NCI-H2107 (cell line): ENCODE measurements at regions not wholly inside any gene's neighbourhood (a gene's known extent, or its start where the extent isn't known, plus 50 kb on each side); places are given as distances from the start of the nearest gene placed in this dataset.
"Not testable (repeated sequence)": the region's sequence is repeated elsewhere in the genome, so short reads cannot be mapped to it uniquely, and the experiment has no call there.

Source experiments
- DNase-seq: peaks from one replicate; lab custom pipeline; 2025; lab: John Stamatoyannopoulos, UW

- no peak for DNase-seq
Measured at GRCh38 chr5:12883395-12883794, 979.1 kb upstream of the CTNND2 start.

- DNase-seq = no peak
Measured at GRCh38 chr5:12876541-12877298, 972.5 kb upstream of the CTNND2 start.

DNA sequence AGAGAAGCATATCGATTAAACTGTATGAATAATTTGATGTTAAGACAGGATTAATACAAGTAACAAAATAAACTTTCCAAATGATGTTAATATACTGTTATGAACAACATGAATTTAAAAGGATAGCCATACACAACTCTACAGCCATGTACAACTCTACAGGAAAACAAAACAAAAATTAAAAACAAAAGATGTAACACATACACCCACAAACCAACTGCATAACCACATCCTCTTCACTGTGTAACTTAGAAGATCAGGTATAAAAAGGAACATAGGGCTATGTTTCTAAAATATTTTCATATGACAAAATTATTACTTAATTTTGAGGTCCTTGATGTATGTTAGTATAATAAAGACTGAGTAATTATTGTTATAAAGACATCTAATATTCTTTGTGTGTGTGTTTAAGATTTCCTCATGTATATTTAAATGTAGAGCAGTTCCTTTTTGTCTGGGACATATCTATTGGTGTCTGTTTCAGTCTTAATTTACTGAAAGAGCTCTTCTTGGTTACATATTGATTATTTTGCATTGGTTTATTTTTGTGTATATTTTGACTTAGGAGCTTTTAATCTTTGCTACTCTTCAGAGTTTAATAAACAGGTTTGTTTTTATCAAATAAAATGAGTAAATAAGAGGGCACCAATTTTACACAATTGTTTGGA lies 966.8 kb upstream of the CTNND2 start:
- no peak for DNase-seq

- no peak for DNase-seq
Measured at GRCh38 chr5:12865529-12865928, 961.3 kb upstream of the CTNND2 start.

GRCh38 chr5:12861886-12862654 lies 957.8 kb upstream of the CTNND2 start:
- no peak for DNase-seq

GRCh38 chr5:12856105-12856504 lies 951.9 kb upstream of the CTNND2 start:
- DNase-seq = not testable (repeated sequence)

DNA sequence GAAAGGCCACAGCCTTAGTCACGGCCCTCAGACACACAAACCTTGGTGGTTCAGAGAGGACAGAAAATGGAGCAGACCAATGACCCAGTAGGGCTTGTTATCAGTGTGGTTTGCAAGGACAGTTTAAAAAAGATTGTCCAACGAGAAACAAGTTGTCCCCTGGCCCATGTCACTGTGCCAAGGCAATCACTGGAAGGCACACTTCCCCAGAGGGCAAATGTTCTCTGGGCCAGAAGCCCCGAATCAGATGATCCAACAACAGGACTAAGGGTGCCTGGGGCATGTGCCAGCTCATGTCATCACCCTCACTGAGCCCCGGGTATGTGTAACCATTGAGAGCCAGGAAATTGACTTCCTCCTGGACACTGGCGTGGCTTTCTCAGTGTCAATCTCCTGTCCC lies 950.1 kb upstream of the CTNND2 start:
- DNase-seq = no peak

DNA sequence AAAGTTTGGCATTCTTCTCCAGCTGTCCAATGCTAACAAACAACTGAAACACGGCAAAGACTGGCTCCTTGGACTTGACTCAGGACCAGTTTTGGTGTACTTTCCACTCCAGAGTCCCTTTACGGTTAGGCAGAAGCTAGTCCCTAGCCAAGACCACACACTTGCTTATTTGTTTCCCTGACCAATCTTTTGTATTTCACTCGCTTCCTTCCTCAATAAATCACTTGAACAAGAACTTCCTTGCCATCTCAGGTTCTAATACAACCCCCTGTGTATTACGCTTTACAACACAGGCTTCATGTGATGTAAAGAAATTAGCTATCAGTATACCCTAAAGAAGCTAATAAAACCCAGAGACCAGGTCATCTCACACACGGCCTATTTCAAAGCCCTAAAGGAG lies 947.5 kb upstream of the CTNND2 start:
- no peak for DNase-seq

DNA sequence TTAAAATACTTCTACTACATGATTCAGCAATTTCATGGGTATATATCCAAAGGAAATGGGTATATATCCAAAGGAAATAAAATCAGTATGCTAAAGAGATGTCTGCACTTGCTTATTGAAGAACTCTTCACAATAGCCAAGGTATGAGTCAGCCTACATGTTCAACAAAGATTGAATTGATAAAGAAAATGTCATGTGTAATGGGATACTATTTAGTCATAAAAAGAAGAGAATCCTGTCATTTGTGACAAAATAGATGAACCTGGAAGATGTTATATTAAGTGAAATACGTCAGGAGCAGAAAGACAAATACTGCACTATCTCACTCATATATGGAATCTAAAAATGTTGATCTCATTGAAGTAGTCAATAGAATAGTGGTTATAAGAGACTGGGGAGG lies 944.5 kb upstream of the CTNND2 start:
- DNase-seq = no peak

DNA sequence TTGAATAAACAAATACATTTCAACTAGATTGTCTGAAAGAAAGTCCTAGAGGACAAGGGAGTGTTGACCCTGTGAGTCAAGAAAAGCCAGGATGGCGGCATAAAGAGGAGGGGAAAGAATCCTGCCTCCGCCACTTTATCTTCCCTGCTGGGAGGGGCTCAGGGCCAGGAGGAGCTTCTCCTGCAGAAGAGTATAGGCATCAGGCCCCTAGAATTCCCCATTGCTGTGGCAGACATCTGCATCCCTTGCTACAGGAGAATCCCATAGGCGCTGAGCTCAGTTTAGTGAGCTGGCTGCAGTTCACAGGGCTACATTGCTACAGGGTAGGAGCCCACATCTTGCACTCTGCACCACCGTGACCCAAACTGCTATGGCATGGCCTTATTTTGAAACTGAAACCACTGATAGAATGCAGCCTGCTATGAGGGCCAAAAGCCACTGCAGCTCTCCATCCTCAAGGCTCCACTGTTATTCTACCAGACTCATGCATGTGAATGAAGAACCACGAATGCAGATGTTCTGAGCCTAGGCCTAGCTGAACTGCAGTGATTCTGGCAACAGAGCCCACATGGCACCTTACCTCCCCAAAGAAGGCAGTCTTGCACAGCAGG lies 941.4 kb upstream of the CTNND2 start:
- DNase-seq = no peak

DNA sequence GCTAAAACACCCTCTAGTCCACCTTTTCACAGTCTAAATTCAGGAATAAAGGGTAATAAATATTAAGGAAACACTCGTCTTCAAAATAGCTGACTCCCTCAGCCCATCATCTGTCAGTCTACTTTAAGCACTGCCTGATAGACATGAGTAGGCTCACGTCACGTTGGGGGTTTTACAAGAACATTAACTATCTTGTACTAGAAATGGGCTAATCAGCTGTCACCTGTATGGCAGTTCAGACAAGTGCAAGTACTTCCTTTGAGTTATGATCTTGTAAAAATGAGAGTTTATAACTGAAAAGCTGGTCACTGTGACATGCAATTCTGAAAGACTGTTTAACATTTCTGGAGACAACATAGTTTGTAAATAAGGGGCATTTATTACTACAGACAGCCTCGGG lies 936.7 kb upstream of the CTNND2 start:
- no peak for DNase-seq

GRCh38 chr5:12837592-12837991 lies 933.3 kb upstream of the CTNND2 start:
- no peak for DNase-seq

DNA sequence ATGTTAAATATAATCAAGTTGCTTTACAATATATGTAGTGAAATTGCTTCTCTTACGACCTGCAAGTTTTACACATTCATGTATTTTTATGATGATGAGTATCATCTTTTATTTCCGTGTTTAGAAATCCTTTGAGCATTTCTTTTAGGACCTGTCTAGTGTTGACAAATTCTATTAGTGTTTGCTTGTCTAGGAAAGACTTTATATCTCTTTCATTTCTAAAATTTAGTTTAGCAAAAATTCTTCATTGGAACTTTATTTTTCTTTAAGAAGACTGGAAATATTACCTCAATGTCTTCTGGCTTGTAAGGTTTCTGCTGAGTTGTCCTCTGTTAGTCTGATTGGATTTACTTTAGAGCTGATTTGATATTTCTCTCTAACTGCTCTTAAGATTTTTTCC lies 920.9 kb upstream of the CTNND2 start:
- DNase-seq = no peak

- DNase-seq = no peak
Measured at GRCh38 chr5:12805165-12805698, 901.0 kb upstream of the CTNND2 start.

DNA sequence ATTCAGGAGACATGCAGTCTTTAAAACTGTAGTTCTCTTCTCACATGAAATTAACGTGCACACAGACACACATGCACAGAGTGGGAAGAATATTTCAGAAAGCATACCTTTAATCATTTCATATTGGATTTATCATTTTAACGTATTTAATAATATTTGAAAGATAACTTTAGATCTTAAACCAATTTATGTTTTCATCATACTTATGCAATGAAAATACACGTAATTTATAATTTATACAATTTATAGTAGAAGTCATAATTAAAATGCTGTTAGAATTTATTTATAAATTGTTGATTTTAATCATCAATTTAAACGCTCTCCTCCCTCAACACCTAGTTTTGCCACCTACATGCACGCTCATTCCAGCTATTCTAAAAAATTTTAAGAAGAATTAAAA lies 894.9 kb upstream of the CTNND2 start:
- DNase-seq = no peak

DNA sequence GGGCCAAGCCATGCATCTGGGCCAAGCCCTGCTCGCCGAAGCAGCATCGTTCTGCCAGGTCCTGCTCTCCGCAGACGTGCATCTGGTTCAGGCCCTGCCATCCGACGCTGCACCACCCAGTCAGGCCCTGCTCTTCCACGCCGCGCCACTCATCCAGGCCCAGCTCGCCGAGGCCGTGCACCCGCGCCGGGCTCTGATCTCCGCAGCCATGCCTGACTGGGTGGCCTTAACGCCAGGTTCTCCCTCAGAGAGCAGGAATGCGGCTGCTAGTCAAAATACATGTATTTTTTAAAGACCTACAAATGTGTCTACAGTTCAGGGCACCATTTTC lies 891.1 kb upstream of the CTNND2 start:
- no peak for DNase-seq

DNA sequence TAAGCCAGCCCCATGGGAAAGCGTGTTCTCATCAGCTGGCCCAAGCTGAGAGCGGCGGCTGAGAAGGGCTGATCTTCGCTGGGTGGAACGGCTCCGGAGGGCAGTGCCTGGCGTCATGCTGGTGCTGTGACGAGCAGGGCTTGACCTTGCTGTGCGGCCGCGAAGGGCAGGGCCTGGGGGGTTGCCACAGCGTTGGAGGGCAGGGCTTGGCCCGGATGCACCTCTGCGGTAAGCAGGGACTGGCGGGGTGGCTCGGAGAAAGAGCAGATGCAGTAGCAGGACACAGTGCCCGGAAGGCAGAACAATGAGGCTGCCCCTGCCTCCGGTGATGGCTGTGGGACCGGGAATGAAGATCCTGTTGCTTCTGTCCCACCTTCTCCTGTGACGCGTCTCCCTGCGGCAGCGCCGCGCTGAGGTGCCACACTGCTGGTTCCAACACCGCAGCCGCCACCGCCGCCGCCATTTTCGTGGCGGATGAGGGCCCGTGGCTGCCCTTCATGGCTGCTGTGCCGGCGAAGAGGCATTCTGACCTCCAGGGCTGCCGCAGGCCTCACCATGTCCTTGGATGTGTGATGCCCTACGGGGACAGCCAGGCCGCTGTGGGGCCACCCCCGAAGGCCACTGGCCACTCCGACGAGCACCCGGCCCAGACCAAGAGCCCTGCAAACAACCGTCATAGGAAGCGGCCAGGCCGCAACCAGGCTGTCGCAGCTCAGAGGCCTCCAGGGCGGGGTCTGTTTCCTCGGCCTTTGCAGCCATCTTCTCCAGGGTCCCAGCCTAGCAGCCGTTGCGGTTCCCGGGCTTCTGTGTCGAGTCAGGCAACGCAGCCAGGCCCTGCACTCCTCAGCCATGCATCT lies 890.5 kb upstream of the CTNND2 start:
- DNase-seq = no peak

- no peak for DNase-seq
Measured at GRCh38 chr5:12793373-12793772, 889.1 kb upstream of the CTNND2 start.

GRCh38 chr5:12780536-12780935 lies 876.3 kb upstream of the CTNND2 start:
- DNase-seq = no peak

GRCh38 chr5:12777342-12777741 lies 873.1 kb upstream of the CTNND2 start:
- no peak for DNase-seq

- no peak for DNase-seq
Measured at GRCh38 chr5:12772276-12772675, 868.0 kb upstream of the CTNND2 start.

GRCh38 chr5:12759377-12759776 lies 855.1 kb upstream of the CTNND2 start:
- DNase-seq = no peak
